ENCODE measurements at regions not wholly inside any gene's neighbourhood (a gene's known extent, or its start where the extent isn't known, plus 50 kb on each side); places are given as distances from the start of the nearest gene placed in this dataset.

DNA sequence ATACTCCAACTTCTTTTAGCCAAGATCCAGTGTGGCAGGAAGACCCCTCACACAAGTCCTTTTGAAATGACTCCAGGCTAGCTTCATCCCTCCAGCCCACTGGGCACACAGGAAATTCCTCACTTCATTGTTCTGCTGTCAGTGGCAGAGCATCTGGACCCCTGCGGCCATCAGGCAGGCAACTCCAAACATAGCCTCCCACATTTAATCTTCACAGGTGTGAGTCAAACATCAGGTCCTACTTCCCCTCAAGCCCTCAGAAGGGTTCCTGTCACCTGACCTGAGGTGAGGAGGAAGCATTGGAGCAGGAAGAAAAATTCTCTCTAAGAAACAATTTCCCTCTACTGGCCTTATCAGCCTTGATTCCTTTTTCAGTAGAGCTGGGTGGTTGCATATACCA, 51.1 kb upstream of the C1GALT1 start:
- TF ChIP-seq POLR2A (IDR thresholded peaks at IDR 0.05) (no peak), CTCF (IDR thresholded peaks at IDR 0.05) (no peak), EP300 (IDR thresholded peaks at IDR 0.05) (no peak)

Data from tibial nerve (tissue), 4 donors.